ENCODE measurements at regions not wholly inside any gene's neighbourhood (a gene's known extent, or its start where the extent isn't known, plus 50 kb on each side); places are given as distances from the start of the nearest gene placed in this dataset.

GRCh38 chr5:44499381-44499780 lies 110.2 kb upstream of the FGF10 start (continued):
- TF ChIP-seq AR (CRISPR knock-in tag; IDR thresholded peaks at IDR 0.05) (no peak), IRF1 (CRISPR knock-in tag; IDR thresholded peaks at IDR 0.05) (no peak), RELA (CRISPR knock-in tag; IDR thresholded peaks at IDR 0.05; ENCODE audit: borderline replicate concordance) (no peak)

GRCh38 chr5:44497606-44498005 lies 108.4 kb upstream of the FGF10 start:
- Mint-ChIP-seq H3K4me3 (no peak overlapping the region), H3K9me3 (peaks cover 10% of the 10 kb centered on the region), H3K36me3 (peaks cover 7% of the 10 kb centered on the region), H3K4me1 (peaks cover 5% of the 10 kb centered on the region), H3K27ac (no peak overlapping the region), H3K27me3 (ENCODE audit: low read depth) (no peaks in the 10 kb centered on the region; the same call in 1 of the 2 replicates)
- DNase-seq (ENCODE audit: low spot score): no peak
- POLR2A ChIA-PET: no interaction called here
- TF ChIP-seq NR1H2 (CRISPR knock-in tag; IDR thresholded peaks at IDR 0.05) (no peak), PREB (CRISPR knock-in tag; IDR thresholded peaks at IDR 0.05; ENCODE audit: borderline replicate concordance) (no peak), ESRRA (CRISPR knock-in tag; IDR thresholded peaks at IDR 0.05; ENCODE audit: borderline replicate concordance) (no peak), MAX (CRISPR knock-in tag; IDR thresholded peaks at IDR 0.05) (no peak)
- no peak for ATAC-seq
- CTCF ChIA-PET: no interaction called here

- ChIA-PET CTCF (no interaction called here), POLR2A (no interaction called here)
- TF ChIP-seq TEAD4 (CRISPR knock-in tag; IDR thresholded peaks at IDR 0.05): no peak
- no peak for TF ChIP-seq ZNF263 (CRISPR knock-in tag; IDR thresholded peaks at IDR 0.05; ENCODE audit: low read depth)
- TF ChIP-seq FOXJ3 (CRISPR knock-in tag; IDR thresholded peaks at IDR 0.05; ENCODE audit: borderline replicate concordance): no peak
- DNase-seq (ENCODE audit: low spot score) (no peak), ATAC-seq (no peak)
- peaks cover 22% of the 10 kb centered on the region for H3K9me3 Mint-ChIP-seq
- H3K27ac Mint-ChIP-seq: no peak overlapping the region
- peaks cover 18% of the 10 kb centered on the region for H3K36me3 Mint-ChIP-seq
- no peaks in the 10 kb centered on the region for H3K4me1 Mint-ChIP-seq
- H3K27me3 Mint-ChIP-seq (ENCODE audit: low read depth): no peaks in the 10 kb centered on the region; the same call in 1 of the 2 replicates
- no peak overlapping the region for H3K4me3 Mint-ChIP-seq
These were observed 106.1 kb upstream of the FGF10 start for GRCh38 chr5:44495280-44495679.

- CTCF ChIA-PET: no interaction called here
- Mint-ChIP-seq H3K9me3 (peaks cover 22% of the 10 kb centered on the region), H3K27ac (no peak overlapping the region), H3K27me3 (ENCODE audit: low read depth) (no peaks in the 10 kb centered on the region; the same call in 1 of the 2 replicates), H3K36me3 (peaks cover 18% of the 10 kb centered on the region), H3K4me1 (no peaks in the 10 kb centered on the region), H3K4me3 (no peak overlapping the region)
- DNase-seq (ENCODE audit: low spot score) (no peak), ATAC-seq (no peak)
- POLR2A ChIA-PET: no interaction called here
- TF ChIP-seq ATF6 (CRISPR knock-in tag; IDR thresholded peaks at IDR 0.05): no peak
- TF ChIP-seq CTCF (IDR thresholded peaks at IDR 0.05): no peak
- TF ChIP-seq PREB (CRISPR knock-in tag; IDR thresholded peaks at IDR 0.05; ENCODE audit: borderline replicate concordance): no peak
- TF ChIP-seq MAX (CRISPR knock-in tag; IDR thresholded peaks at IDR 0.05): no peak
- no peak for TF ChIP-seq PRRX2 (CRISPR knock-in tag; IDR thresholded peaks at IDR 0.05)
- no peak for TF ChIP-seq TP53 (CRISPR knock-in tag; IDR thresholded peaks at IDR 0.05)
- TF ChIP-seq OVOL2 (CRISPR knock-in tag; IDR thresholded peaks at IDR 0.05; ENCODE audit: borderline replicate concordance): no peak
- TF ChIP-seq ATF3 (CRISPR knock-in tag; conservative IDR thresholded peaks at IDR 0.05): no peak
- no peak for TF ChIP-seq CBFB (CRISPR knock-in tag; IDR thresholded peaks at IDR 0.05; ENCODE audit: low read depth)
- no peak for TF ChIP-seq HMGA2 (CRISPR knock-in tag; IDR thresholded peaks at IDR 0.05)
- no peak for TF ChIP-seq MYBL2 (CRISPR knock-in tag; IDR thresholded peaks at IDR 0.05)
- TF ChIP-seq ZNF671 (CRISPR knock-in tag; IDR thresholded peaks at IDR 0.05): no peak
- TF ChIP-seq ATF1 (CRISPR knock-in tag; IDR thresholded peaks at IDR 0.05): no peak
These were observed 100.5 kb upstream of the FGF10 start for GRCh38 chr5:44489759-44490158.
